ENCODE measurements at regions not wholly inside any gene's neighbourhood (a gene's known extent, or its start where the extent isn't known, plus 50 kb on each side); places are given as distances from the start of the nearest gene placed in this dataset.
"Not testable (repeated sequence)": the region's sequence is repeated elsewhere in the genome, so short reads cannot be mapped to it uniquely, and the experiment has no call there.

DNA sequence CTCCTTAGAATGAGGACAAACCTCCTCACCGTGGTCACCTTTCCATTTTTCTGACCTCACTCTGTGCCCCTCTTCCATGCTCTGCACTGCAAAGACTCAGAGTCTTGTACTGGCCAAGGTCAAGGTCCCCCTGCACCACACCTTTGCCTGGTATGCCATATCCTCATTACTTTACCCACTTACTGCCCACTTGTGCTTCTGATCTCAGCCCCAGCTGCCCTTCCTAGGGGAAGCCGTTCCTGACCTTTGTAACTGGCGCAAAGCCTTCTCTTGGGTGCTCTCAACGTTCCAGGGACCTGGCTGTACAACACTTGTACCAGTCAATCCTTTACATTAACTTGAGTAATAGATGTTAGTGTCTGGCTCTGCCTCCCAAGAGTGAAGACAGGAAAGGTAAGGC is 256.0 kb downstream of the SV2B start:
- no peak for DNase-seq

DNA sequence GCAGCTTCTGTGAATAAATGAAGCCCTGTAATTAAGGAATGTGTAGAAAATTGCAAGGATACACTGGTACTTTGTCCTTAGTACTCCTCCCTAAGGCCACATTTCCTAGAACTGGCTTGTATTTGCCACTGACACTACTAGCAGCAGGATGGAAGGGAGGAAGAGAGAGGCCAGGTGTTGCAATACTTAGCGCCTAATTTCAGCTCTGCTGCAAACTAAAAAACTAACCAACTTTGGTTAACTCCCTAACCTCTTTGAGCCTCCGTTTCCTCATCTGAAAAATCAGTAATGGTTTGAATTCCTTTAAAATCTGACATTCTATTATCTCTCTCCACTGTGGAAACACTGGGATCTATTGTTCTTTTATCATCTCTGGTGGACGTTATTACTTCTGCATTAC is 257.0 kb downstream of the SV2B start:
- no peak for DNase-seq

DNA sequence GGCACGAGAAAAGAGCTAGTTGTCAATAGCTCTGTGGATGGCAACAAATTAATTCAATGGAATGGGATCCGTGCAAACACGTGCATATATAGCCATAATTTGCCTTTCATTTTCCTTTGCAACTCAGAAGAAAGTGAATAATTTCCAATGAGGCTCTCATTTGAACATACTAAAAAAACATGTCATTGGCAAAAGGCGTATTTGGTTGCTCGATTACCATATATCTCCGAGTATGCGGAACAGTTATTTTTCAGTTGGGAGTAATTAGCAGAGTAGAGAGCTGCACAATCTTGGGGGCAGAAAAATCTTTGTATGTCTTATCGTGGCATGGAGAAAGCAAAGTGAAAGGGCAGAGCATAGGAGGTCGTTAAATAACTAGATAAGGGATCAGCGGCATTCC is 257.4 kb downstream of the SV2B start:
- no peak for DNase-seq

DNA sequence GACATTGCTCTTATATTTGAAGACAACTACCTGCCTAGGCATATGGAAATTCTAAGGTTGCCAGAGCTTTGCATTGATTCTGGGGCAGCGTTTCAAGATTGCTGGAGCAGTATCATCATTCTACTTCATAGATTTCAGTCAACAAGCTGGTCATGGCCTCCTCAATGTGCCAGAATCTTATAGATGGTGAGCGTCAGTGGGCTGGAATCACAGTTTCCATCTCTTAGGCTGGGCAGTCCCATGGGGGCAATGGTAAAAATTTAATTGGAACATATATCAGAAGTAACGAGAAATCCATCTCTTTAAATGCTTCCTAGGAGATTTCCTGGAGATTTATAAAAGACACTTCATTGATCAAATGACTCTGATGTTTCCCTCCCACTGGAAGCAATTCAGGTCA is 258.3 kb downstream of the SV2B start:
- DNase-seq: no peak

DNA sequence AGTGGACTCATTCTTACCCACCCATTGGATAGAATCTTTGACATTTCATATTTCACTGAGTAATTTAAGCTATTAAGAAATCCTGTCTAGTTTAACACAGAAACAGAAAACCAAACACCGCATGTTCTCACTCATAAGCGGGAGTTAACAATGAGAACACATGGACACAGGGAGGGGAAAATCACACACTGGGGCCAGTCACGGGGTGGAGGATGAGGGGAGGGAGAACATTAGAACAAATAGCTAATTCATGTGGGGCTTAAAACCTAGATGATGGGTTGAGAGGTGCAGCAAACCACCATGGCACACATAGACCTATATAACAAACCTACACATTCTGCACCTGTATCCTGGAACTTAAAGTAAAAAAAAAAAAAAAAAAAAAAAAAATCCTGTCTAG is 261.6 kb downstream of the SV2B start:
- not testable (repeated sequence) for DNase-seq

DNA sequence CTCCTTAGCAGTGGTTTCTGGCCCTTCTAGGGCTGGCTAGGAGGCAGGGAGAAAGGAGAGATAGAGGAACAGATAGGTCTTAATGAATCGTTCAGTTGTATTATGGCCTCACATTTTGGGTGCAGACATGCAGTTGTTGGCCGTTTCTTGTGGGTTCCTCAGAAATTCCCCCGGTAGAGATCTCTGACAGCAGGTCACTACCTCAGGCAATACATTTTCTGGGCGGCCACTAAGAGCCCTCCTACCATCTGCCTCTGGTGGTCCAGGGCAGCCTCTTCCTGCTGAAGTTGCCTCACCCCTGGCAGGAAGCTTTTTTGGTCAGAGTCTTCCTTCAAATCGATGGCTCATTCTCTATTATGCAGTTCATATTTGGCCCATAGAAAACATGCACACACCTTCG is 266.1 kb downstream of the SV2B start:
- no peak for DNase-seq

DNA sequence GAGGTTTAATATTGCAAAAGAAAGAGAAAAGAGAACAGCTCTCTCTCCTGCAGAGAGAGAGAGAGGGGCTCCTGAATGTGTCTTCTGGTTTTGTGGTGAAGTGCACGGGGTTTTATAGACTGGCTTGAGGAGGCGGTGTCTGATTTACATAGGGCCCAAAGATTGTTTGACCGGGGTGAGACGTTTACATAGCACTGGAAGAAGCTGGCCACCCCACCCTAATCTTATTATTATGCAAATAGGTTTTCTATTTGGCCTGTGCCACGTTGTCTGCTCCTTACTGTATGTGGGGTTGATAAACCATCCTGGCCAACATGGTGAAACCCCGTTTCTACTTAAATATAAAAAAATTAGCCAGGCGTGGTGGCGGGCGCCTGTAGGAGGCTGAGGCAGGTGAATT is 268.6 kb downstream of the SV2B start:
- no peak for DNase-seq

DNA sequence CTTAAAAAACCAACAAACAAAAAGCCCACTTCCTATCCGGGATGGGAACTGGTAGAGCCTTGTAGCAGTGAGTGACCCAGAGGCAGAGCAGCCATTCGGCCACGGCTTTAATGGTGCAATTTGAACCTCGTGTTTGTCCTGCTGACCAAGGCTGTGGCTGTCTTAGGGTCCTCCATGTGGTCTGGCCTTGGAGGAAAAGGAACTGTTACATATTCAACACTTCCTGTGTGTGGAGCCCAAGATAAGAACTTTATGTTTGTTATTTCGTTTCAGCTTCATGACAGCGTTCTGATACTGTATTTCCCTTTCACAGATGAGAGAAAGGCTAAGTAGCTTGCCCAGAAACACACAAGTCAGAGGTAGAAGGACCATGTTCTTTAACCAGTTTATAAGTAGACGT is 269.8 kb downstream of the SV2B start:
- no peak for DNase-seq

DNA sequence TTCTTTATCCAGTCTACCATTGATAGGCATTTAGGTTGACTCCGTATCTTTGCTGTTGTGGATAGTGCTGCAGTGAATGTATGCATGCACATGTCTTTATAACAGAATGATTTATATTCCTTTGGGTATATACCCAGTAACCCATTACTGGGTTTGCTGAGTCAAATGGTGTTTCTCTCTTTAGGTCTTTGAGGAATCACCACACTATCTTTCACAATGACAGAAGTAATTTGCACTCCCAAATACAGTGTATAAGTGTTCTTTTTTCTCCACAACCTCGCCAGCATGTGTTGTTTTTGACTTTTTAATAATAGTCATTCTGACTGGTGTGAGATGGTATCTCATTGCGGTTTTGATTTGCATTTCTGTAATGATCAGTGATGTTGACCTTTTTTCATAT is 271.3 kb downstream of the SV2B start:
- not testable (repeated sequence) for DNase-seq

DNA sequence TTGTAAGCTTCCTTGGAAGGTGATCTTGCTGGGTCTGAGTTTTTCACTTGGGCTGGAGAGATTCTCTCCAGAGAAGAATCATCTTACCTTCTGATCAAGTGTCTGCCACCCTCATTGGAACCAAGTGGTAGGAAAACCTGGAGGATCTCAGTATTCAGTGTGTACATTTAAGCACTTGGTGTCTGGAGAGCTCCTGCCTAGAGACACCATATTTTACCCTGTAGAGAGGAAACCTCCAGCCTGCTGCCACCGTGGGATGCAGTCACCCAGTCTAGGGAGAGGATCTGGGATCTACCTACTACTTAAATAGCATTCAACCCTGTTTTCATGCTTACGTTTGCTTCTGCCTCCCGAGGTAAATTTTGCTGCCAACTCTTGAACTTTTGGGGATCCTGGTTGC is 274.3 kb downstream of the SV2B start:
- no peak for DNase-seq

DNA sequence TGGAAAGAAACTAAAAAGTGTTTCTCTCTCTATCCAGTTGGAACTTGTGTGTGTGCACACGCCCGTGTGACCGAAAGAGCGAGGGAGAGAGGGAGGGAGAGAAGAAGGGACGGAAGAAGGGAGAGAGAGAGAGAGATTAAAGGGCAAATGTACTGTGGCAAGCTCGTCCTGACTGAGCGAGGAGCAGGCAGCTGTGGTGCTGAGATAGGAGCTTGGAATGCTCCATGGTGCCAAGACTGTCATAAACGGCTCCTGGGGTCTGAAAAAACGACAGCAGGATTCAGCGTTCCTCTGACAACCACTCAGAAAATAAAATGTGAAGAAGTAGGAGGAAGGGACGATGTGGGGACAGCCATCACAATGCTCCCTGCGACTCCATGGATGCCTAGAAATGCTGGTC is 276.0 kb downstream of the SV2B start:
- DNase-seq: no peak

DNA sequence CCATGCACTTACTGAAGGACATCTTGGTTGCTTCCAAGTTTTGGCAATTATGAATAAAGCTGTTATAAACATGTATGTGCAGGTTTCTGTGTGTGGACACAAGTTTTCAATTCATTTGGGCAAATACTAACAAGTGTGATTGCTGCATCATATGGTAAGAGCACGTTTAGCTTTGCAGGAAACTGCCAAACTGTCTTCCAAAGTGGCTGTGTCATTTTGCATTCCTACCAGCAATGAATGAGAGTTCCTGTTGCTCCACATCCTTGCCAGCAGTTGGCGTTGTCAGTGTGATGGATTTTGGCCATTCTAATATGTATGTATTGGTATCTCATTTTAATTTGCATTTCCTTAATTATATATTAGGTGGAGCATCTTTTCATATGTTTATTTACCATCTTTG is 280.1 kb downstream of the SV2B start:
- DNase-seq: no peak

DNA sequence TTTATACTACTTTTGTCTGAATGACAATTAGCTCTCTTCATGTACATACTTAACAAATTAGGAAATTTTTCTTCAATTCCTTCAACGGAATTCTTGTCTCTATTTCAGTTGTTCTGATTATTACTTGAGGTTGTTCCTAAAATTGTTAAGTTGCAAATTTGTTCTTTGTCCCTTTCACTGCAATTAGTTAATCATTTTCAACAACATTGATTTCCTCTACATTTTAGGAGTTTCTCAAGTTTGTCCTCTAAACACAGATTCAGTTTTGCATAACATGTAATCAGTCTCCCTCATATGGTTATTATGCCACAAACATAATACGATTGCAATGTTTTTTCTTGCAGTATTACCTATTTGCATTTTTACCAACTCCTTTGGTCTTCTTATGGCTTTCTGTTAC is 283.5 kb downstream of the SV2B start:
- DNase-seq: no peak

DNA sequence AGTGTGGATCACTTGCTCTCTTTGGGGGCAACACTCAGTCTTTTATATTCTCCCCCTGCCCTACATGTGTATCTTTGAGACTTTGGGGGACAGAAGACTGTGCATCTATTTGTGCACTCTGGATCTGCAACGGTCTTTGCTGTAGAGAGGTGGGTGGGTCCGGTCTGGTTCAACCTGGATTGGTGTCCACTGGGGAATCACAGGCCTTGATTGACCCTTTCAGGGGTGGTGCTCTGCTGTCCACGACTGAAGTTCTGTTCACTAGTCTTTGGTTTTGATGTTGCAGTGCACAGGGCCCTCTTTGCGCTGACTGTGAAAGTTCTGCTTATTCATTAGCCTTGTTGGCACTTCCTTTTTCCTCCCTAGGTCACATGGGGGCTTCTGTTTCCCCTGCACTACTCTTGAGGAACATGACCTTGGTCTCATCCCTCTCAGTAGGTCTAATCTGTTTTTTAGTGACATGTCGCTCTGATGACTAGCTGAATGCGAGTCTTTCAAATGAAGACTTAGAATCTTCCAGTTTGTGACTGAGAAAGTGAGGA is 284.2 kb downstream of the SV2B start:
- DNase-seq: no peak

DNA sequence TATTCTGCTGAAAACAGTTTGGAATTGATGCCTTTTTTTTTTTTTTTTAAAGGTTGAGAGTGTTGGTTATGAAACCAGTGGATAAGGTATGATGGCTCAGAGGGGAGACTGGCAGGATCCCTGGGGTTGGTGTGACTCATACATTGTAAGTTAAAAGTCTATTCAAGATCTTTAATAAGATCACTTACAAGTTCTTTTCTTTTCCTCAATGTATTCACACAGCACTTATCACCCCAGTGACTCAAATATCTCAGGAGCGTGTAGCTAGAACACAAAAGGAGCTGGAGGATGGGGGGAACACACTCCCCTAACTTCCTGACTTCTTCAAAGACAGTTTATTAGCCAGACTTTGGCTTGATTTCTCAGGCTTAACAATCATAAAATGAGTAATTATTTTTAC is 285.3 kb downstream of the SV2B start:
- no peak for DNase-seq

DNA sequence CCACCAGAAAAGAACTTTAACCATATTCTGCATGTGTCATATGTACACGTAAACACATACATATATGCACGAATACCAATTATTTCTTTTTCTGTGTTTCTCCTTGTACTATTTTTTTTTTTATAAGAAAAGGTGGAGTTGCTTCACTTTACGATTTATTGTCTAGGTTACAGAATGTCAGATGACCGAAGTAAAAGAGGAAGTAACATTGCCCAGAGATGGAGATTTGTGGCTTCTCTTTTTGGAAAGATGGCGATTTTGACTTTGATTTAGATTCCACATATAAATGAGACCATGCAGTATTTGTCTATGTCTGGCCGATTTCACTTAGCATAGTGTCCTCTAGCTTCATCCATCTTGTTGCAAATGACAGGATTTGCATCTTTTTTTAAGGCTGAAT is 293.1 kb downstream of the SV2B start:
- DNase-seq: no peak

DNA sequence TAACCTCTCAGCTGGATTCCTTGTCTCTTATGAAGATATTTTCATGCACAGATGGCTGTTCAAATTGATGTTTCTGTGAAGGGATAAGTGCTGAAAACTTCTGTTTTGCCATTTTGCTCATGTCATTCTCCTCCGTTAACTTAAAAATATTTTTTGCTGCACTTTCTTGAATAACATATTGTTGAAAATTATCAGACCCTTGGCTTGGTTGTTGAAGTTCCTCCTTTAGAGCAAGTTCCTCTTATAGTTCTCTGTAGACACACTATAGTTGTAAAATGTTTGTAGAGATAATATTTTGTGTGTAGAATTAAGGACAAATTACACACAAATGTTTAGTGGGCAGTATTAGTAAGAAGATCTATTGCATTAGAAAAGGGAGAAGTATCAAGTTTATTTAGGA is 300.4 kb downstream of the SV2B start:
- DNase-seq: no peak

DNA sequence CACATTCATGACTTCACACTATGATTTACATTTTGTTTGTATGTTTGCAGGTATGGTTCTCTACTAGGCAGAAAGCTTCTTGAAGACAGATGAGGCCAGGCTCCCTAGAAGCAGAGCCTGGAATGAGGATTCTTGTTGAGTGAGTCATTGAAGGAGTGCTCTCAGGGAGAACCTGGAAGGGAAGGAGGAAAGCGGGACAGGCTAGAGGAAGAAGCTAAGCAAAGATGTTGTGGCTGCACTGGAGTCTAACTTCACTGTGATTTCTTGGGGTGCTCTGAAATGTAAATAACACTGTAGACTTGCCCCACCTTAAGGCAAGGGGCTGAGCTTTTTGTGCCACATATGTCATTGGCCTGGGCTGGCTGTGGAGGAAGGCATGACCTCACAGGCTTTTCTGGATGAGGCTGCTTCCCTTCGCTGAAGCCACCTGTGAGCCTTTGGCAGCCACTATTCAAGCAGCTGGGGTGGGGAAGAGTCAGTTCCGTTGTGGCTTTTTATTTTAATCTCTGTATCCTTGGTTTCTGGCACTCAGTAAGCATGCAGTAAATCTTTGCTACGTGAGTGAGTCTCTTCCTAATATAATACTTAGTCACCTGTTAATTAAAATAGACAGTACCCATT is 307.3 kb downstream of the SV2B start:
- DNase-seq: no peak

DNA sequence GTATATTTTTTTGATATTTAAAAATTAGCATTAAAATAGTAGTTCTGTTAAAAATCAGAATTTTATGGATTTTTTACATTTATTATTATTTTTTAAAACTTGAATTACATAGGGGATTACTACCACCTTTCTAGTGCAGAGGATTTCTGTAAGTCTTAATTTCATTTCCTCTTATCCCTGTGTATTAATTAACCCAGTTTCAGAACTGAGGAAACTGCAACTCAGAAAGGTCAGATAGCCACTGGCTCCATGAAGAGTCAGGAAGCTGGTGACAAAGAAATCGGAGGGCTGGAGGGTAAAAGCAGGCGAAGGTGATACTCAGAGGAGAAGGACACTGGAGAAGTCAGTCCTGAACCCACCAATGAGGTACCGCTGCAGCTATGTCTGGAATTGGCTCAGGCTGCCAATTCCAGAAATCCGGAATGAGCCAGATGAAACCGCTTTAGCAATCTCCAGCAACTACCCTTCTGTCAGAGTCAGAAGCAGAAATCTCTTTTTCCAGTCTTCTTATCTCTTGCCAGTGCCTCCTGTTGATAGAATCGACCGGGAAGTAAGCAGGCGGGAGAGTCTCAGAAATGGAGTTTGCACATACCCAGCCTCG is 308.5 kb downstream of the SV2B start:
- DNase-seq: peak; percentile 63 to 67

DNA sequence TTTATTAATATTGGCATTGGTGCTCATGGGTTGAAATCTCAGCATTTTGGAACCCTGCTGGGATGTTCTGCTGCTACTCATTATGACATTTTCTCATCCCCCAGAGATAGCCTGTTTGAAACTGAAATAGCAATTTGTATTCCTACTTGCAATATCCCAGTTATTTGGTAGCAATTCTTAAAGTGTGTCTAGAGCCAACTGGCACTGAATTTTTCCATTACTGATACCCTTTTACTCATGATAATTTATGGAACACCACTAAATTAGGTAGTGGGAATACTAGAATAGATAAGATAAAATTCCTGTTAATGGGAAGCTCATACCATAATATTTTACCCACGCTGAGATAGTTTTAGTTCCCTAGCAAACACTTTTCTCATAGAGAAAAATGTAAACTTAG is 309.3 kb downstream of the SV2B start:
- DNase-seq: no peak

DNA sequence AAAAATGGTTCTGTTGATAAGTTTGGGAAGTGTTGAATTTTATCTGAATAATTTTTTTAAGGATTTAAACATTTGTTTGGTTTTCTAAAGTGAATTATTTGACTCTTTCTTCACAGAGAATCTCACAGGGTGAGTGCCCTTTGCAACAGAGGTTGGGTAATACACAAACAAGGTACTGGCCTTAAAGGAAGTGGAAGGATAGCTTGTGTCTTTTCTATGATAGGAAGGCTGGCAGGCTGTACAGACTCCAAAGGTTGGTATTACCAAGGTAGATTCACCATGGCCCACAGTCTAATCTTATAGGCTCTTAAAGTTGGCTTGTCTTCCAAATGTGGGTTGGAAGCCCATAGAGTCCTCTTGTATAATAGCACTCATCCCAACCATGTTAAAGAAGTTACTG is 311.5 kb downstream of the SV2B start:
- no peak for DNase-seq

DNA sequence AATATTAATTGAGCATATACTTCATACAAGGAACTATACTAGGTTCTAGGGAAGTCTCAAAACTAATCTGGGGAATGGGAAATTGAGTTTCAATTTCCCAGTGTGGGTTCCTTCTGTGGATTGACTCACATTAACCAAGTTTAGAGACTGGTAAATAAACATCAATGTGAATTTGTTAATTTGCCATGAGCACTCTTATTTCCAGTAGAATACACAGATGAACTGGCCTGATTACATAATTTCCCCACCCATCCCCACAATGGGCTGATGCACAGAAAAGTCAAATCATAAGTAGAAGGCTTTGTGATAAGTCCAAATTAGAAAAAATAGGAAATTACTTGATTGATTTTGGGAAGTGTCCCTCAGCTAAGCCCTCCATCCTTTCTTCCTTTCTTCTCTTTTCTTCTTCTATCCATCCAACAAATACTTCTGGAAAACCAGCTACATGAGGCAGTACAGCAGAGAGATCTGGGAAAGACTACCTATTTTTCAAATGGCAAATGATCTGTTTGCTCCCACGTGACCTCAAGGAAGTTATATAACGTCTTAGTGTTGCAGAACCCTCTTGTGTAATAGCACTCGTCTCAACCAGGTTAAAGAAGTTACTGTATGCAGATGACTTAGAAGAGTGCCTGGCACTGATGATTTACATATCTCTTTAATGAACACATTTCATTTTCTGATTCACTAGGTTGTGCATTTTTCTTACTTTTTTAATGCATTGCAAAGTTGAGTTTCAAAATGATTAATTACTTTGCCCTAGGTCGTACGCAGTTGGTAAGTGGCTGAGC is 312.3 kb downstream of the SV2B start:
- DNase-seq: no peak

DNA sequence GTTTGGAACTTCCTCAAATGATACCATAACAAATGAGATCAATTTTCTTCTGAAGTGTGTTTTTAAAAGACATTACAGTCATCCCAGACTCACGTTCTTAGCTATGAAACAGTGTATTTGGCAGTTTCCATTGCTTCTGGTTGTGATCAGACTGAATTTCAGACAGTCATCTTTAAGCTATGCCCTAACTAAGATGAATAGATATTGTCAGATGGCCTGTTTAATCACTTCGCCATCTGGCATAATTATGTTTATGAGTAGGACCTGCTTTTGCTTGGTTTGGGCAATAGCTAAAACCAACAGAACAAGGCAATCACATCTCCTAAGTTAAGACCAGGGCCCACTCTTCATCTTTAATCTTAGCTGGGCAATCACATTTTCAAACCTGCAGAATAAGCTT is 313.1 kb downstream of the SV2B start:
- no peak for DNase-seq

Data from right lung (tissue), 2 donors.